Iris pigment epithelial cell (primary cell): ENCODE measurements at regions not wholly inside any gene's neighbourhood (a gene's known extent, or its start where the extent isn't known, plus 50 kb on each side); places are given as distances from the start of the nearest gene placed in this dataset.
A peak's percentile ranks its signal among the peaks of the same experiment; 100 is the strongest.
"Not testable (repeated sequence)": the region's sequence is repeated elsewhere in the genome, so short reads cannot be mapped to it uniquely, and the experiment has no call there.

Source experiments
- DNase-seq: peaks from one replicate; pipeline ENCODE4 v3.0.0-alpha.2; 2011; ENCODE audit warnings: low read depth

DNA sequence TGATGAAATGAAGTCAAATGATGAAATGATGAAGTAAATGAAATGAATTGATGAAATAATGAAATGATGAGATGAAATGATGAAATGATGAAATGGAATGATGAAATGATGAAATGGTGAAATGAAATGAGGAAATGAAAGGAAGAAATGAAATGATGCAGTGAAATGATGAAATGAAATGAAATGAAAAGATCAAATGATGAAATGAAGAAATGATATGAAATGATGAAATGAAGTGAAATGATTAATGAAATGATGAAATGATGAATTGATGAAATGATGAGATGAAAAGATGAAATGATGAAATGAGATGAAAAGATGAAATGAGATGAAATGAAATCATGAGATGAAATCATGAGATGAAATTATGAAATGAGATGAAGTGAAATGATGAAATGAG is 139.2 kb upstream of the ERV3-1 start:
- DNase-seq = not testable (repeated sequence)

DNA sequence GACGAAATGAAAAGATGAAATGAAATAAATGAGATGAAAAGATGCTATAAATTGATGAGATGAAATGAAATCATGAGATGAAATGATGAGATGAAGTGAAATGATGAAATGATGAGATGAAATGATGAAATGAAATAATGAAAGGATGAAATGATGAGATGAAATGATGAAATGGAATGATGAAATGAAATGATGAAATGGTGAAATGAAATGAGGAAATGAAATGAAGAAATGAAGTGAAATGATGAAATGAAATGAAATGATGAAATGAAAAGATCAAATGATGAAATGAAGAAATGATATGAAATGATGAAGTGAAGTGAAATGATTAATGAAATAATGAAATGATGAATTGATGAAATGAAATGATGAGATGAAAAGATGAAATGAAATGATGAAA is 138.5 kb upstream of the ERV3-1 start:
- not testable (repeated sequence) for DNase-seq

DNA sequence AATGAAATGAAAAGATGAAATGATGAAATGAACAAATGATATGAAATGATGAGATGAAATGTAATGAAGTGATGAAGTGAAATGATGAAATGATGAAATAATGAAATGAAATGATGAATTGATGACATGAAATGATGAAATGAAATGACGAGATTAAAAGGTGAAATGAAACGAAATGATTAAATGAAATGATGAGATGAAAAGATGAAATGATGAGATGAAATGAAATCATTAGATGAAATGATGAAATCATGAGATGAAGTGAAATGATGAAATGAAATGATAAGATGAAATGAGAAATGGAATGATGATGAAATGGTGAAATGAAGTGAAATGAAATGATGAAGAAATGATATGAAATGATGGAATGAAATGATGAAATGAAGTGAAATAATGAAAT is 138.1 kb upstream of the ERV3-1 start:
- DNase-seq = not testable (repeated sequence)

GRCh38 chr7:65144119-65144518 is 137.6 kb upstream of the ERV3-1 start:
- DNase-seq = not testable (repeated sequence)

- not testable (repeated sequence) for DNase-seq
Observed at GRCh38 chr7:65141894-65142293, 135.4 kb upstream of the ERV3-1 start.

DNA sequence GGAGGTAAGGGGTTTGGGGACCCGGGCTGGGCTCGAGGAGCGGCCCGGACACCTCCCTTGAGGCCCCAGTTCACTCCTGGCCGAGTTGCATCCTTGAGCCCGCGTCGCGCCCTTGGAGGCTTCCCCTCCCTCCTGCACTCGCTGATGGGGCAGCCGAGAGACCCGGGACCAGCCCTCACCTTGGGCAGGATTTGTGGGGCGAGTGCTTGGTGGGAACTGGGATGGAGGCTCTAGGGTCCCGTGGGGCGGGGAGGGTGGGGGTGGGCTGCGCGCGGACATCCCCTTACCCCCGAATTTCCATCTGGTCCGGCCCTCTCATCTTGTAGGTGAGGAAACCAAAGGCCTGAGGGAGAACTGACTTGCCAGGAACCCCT is 134.9 kb upstream of the ERV3-1 start:
- peak; percentile 0 for DNase-seq

GRCh38 chr7:65140543-65141404 is 134.3 kb upstream of the ERV3-1 start:
- DNase-seq = not testable (repeated sequence)

- not testable (repeated sequence) for DNase-seq
Observed at GRCh38 chr7:65136850-65137249, 130.4 kb upstream of the ERV3-1 start.

- DNase-seq = not testable (repeated sequence)
Observed at GRCh38 chr7:65133087-65133486, 126.6 kb upstream of the ERV3-1 start.

DNA sequence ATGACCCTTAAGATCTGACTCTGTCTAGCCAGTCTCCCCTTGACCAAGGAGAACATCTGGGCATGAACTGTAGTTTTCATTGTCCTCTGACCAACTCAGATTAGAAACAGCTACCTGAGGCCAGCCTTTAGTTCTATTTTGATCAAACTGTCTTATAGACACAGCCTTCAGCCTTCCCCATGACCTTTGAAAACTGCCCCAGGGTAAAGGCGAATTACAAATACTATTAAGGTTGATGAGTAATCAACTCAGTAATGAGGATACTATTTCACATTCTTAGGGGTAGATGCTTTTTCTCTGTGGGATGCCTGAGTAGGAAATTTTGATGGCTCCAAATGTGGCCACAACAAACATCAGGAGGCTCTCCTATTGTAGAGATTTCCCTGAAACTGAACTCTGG is 125.8 kb upstream of the ERV3-1 start:
- not testable (repeated sequence) for DNase-seq

- DNase-seq = not testable (repeated sequence)
Observed at GRCh38 chr7:65127364-65127763, 120.9 kb upstream of the ERV3-1 start.

GRCh38 chr7:65124600-65124999 is 118.1 kb upstream of the ERV3-1 start:
- not testable (repeated sequence) for DNase-seq

- DNase-seq = not testable (repeated sequence)
Observed at GRCh38 chr7:65105650-65106203, 99.2 kb upstream of the ERV3-1 start.

DNA sequence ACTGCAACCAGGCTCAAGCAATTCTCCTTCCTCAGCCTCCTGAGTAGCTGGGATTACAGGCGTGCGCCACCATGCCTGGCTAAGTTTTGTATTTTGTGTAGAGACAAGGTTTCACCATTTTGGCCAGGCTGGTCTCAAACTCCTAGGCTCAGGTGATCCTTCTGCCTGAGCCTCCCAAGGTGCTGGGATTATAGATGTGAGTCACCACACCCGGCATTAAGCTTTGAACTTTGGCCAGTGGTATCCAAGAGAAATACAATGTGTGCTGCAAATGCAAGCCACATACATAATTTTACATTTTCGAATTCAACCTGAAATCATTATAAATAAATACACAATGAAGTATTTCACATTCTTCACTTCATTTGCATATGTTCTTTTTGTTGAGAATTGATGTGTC is 94.0 kb upstream of the ERV3-1 start:
- DNase-seq = not testable (repeated sequence)

DNA sequence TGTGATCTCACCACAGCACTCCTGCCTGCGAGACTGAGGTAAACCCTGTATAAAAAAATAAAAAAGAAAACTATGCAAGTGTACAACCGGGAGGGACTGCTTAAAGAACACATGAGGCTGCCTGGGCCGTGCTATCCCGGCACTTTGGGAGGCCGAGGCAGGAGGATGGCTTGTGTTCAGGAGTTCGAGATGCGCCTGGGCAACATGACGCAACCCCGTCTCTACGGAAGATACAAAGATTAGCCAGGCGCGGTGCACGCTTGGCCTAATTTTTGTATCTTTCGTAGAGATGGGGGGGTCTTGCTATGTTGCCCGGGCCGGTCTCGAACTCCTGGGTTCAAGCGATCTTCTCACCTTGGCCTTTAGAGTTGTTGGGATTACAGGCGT is 75.2 kb upstream of the ERV3-1 start:
- DNase-seq = not testable (repeated sequence)

- DNase-seq = peak; percentile 93
Observed at GRCh38 chr7:65080799-65081668, 74.5 kb upstream of the ERV3-1 start.

DNA sequence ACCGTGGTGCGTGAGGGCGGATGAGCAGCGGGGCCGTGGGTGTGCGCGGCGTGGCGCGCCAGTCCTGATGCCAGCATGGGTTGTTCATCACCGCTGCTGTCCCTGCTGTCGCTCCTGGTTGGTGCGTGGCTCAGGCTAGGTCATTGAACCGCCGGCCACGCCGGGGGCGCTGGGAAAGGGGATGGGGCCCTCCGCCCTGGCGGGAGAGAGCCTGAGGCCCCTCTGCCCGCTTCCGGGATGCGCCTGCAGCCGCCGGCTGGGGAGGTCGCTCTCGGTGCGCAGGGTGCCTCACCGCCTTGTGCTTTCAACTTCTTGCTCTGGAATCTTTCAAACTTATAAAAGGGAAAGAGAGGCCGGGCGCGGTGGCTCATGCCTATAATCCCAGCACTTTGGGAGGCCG is 68.5 kb upstream of the ERV3-1 start:
- DNase-seq = not testable (repeated sequence)

DNA sequence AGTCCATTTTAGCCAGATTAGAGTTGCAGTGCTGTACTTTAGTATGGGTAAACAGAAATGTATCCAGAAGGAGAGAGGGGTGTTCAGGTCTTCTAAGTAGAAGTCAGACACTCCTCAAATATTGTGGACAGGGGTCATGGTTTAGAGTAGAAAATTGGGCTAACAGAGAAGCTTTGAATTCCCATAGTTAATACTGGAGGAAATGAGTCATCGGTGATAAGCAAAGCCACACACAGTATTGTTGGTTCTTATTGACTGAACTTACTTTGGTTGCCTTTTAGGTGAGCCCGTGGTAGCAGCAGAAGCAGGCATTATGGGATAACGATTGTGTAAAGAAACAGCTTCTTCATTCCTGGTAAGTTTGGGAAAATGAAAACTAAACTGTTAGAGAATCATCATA is 66.7 kb upstream of the ERV3-1 start:
- DNase-seq = peak; percentile 42

DNA sequence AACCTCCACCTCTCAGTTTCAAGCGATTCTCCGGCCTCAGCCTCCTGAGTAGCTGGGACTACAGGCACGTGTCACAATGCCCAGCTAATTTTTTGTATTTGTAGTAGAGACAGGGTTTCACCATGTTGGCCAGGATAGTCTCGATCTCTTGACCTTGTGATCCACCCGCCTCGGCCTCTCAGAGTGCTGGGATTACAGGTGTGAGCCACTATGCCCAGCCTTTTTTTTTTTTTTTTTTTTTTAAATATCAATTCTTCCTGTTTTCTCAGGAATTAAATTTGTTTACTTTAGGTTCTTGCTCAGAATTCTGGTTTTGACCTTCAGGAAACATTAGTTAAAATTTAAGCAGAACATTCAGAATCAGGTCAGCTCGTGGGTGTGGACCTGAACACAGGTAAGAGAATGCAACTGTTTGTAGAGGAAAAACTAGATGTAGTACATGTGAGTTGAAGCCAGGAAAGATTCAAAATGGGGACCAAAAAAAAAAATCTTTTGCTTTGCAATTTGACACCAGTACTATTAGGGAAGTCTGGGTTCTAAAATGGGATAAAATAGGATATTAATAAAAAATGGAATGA is 65.5 kb upstream of the ERV3-1 start:
- DNase-seq = not testable (repeated sequence)

GRCh38 chr7:65069476-65069875 is 63.0 kb upstream of the ERV3-1 start:
- not testable (repeated sequence) for DNase-seq

- not testable (repeated sequence) for DNase-seq
Observed at GRCh38 chr7:65062566-65062965, 56.1 kb upstream of the ERV3-1 start.

GRCh38 chr7:65059247-65059646 is 52.8 kb upstream of the ERV3-1 start:
- DNase-seq = not testable (repeated sequence)
